ENCODE measurements at regions not wholly inside any gene's neighbourhood (a gene's known extent, or its start where the extent isn't known, plus 50 kb on each side); places are given as distances from the start of the nearest gene placed in this dataset.

DNA sequence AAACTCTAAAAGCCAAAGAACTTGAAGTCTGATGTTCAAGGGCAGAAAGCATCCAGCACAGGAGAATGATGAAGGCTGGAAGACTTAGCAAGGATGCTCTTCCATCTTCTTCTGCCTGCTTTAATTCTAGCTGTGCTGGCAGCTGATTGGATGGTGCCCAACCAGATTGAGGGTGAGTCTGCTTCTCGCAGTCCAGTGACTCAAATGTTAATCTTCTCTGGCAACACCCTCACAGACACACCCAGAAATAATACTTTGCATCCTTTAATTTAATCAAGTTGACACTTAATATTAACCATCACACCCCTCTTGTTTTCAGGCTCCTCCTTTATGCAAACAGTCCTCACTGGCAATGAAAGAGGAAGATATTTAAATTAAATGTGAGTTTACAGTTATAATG lies 321.7 kb downstream of the TEX13C start:
- no peak for FAIRE-seq
- no peaks in the 10 kb centered on the region for H3K79me2 ChIP-seq (ENCODE audit: insufficient read depth, low read length)

More for the DNA sequence above, 321.7 kb downstream of the TEX13C start:
- Histone ChIP-seq H3K9ac (ENCODE audit: insufficient read depth, low read depth, low read length) (no peak overlapping the region), H4K20me1 (ENCODE audit: insufficient read depth, low read length) (no peaks in the 10 kb centered on the region), H3K4me2 (ENCODE audit: low read depth, low read length) (no peak overlapping the region), H3K4me3 (replicated peaks in 1 of 3; ENCODE audit: insufficient read depth in 1 of 3, low read depth in 2 of 3, low read length in 3 of 3) (no peak overlapping the region), H3K36me3 (replicated peaks in 1 of 2; ENCODE audit: control insufficient read depth in 1 of 2, insufficient read depth in 2 of 2, low read length in 2 of 2) (no peaks in the 10 kb centered on the region), H3K27ac (ENCODE audit: extremely low read length, insufficient read depth, low read length) (no peak overlapping the region), H3K9me3 (ENCODE audit: low read length) (peaks cover 43% of the 10 kb centered on the region; the same call in 1 of the 2 replicates), H3K27me3 (ENCODE audit: control insufficient read depth in 1 of 2, insufficient read depth in 2 of 2, low read length in 2 of 2) (no peaks in the 10 kb centered on the region), H3K4me1 (ENCODE audit: insufficient read depth, low read length) (no peaks in the 10 kb centered on the region), H2AFZ (ENCODE audit: low read length) (no peak overlapping the region)
- no peak for ATAC-seq
- no peak for DNase-seq (ENCODE audit: low spot score)
- intact Hi-C loops (cut with micrococcal nuclease; ENCODE audit: unreplicated experiment), result no loop called here
- no TSS peak for BruUV-seq (replicated peaks)
- in situ Hi-C loops (cut with HindIII; ENCODE audit: extremely low pct_ligation_motif_present, low pct_unique_long_range_greater_than_20kb), result no loop called here
- 0% methylated on average over 1 of the region's 1 CpG for WGBS (ENCODE audit: low lambda C conversion rate)
- ChIA-PET POLR2A (no interaction called here), CTCF (ENCODE audit: low intra/inter-chr PET ratio, low total read pairs) (no interaction called here)
- TF ChIP-seq, protein P1, sequence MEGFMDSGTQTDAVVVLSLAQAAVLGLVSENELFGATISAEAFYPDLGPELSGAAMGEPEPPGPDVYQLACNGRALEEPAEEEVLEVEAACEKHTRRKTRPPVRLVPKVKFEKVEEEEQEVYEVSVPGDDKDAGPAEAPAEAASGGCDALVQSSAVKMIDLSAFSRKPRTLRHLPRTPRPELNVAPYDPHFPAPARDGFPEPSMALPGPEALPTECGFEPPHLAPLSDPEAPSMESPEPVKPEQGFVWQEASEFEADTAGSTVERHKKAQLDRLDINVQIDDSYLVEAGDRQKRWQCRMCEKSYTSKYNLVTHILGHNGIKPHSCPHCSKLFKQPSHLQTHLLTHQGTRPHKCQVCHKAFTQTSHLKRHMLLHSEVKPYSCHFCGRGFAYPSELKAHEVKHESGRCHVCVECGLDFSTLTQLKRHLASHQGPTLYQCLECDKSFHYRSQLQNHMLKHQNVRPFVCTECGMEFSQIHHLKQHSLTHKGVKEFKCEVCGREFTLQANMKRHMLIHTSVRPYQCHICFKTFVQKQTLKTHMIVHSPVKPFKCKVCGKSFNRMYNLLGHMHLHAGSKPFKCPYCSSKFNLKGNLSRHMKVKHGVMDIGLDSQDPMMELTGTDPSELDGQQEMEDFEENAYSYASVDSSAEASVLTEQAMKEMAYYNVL (CRISPR knock-in tag; IDR thresholded peaks at IDR 0.05; ENCODE audit: borderline replicate concordance), result no peak
- TF ChIP-seq SRF (IDR thresholded peaks at IDR 0.05; ENCODE audit: low read depth, low read length), result no peak
- TF ChIP-seq, protein P2, sequence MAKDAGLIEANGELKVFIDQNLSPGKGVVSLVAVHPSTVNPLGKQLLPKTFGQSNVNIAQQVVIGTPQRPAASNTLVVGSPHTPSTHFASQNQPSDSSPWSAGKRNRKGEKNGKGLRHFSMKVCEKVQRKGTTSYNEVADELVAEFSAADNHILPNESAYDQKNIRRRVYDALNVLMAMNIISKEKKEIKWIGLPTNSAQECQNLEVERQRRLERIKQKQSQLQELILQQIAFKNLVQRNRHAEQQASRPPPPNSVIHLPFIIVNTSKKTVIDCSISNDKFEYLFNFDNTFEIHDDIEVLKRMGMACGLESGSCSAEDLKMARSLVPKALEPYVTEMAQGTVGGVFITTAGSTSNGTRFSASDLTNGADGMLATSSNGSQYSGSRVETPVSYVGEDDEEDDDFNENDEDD (CRISPR knock-in tag; IDR thresholded peaks at IDR 0.05; ENCODE audit: borderline replicate concordance), result no peak
- no peak for TF ChIP-seq EHMT2 (IDR thresholded peaks at IDR 0.05; ENCODE audit: borderline replicate concordance, low read depth, low read length)
- no peak for TF ChIP-seq ZKSCAN1 (IDR thresholded peaks at IDR 0.05; ENCODE audit: low read length)
- TF ChIP-seq TBX2 (CRISPR knock-in tag; IDR thresholded peaks at IDR 0.05; ENCODE audit: borderline replicate concordance), result no peak
- no peak for TF ChIP-seq ZNF572 (CRISPR knock-in tag; IDR thresholded peaks at IDR 0.05)
- no peak for TF ChIP-seq ZNF260 (CRISPR knock-in tag; IDR thresholded peaks at IDR 0.05; ENCODE audit: borderline replicate concordance, low read depth)
- no peak for TF ChIP-seq ETV5 (CRISPR knock-in tag; IDR thresholded peaks at IDR 0.05; ENCODE audit: borderline replicate concordance)
- TF ChIP-seq NCOR1 (IDR thresholded peaks at IDR 0.05; ENCODE audit: borderline replicate concordance, low read length), result no peak
- no peak for TF ChIP-seq FOXK1 (CRISPR knock-in tag; IDR thresholded peaks at IDR 0.05; ENCODE audit: borderline replicate concordance, low read depth)
- TF ChIP-seq, protein P3, sequence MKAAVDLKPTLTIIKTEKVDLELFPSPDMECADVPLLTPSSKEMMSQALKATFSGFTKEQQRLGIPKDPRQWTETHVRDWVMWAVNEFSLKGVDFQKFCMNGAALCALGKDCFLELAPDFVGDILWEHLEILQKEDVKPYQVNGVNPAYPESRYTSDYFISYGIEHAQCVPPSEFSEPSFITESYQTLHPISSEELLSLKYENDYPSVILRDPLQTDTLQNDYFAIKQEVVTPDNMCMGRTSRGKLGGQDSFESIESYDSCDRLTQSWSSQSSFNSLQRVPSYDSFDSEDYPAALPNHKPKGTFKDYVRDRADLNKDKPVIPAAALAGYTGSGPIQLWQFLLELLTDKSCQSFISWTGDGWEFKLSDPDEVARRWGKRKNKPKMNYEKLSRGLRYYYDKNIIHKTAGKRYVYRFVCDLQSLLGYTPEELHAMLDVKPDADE (CRISPR knock-in tag; IDR thresholded peaks at IDR 0.05), result no peak
- no peak for TF ChIP-seq SIX1 (CRISPR knock-in tag; IDR thresholded peaks at IDR 0.05; ENCODE audit: borderline replicate concordance)
- no peak for TF ChIP-seq PAX8 (CRISPR knock-in tag; IDR thresholded peaks at IDR 0.05; ENCODE audit: borderline replicate concordance)
- TF ChIP-seq, protein P4, sequence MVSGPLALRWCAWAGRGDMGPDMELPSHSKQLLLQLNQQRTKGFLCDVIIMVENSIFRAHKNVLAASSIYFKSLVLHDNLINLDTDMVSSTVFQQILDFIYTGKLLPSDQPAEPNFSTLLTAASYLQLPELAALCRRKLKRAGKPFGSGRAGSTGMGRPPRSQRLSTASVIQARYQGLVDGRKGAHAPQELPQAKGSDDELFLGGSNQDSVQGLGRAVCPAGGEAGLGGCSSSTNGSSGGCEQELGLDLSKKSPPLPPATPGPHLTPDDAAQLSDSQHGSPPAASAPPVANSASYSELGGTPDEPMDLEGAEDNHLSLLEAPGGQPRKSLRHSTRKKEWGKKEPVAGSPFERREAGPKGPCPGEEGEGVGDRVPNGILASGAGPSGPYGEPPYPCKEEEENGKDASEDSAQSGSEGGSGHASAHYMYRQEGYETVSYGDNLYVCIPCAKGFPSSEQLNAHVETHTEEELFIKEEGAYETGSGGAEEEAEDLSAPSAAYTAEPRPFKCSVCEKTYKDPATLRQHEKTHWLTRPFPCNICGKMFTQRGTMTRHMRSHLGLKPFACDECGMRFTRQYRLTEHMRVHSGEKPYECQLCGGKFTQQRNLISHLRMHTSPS (CRISPR knock-in tag; IDR thresholded peaks at IDR 0.05; ENCODE audit: low read depth), result no peak
